ENCODE measurements at regions not wholly inside any gene's neighbourhood (a gene's known extent, or its start where the extent isn't known, plus 50 kb on each side); places are given as distances from the start of the nearest gene placed in this dataset.

DNA sequence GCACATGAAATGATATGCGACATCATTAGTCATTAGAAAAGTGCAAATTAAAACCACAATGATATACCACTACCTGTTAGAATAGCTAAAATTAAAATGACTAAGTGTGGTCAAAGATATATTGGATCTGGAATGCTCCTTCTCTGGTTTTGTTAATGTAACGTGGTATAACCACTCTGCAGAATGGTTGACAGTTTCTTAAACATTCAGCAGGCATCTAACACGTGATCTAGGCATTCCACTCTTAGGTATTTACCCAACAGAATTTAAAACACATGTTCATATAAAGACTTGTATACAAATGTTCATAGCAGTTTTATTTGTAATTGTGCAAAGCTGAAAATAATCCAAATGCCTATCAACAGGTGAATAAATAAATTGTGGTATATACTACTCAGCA lies 165.0 kb upstream of the PLXNA2 start:
- no peak overlapping the region for H3K9ac ChIP-seq (ENCODE audit: low read depth, low read length)
- DNase-seq (no peak), ATAC-seq (ENCODE audit: insufficient read depth, low read depth) (no peak)
- no peaks in the 10 kb centered on the region for H3K4me1 ChIP-seq (ENCODE audit: insufficient read depth, low read length)
- no peak overlapping the region for H2AFZ ChIP-seq (ENCODE audit: low read depth, low read length)
- H3K27me3 ChIP-seq (ENCODE audit: insufficient read depth, low read length, poor library complexity): peaks cover 9% of the 10 kb centered on the region
- H3K27ac ChIP-seq (ENCODE audit: low read length): no peak overlapping the region
- H3K36me3 ChIP-seq (ENCODE audit: insufficient read depth, low read length): no peaks in the 10 kb centered on the region
- TF ChIP-seq, protein P1, sequence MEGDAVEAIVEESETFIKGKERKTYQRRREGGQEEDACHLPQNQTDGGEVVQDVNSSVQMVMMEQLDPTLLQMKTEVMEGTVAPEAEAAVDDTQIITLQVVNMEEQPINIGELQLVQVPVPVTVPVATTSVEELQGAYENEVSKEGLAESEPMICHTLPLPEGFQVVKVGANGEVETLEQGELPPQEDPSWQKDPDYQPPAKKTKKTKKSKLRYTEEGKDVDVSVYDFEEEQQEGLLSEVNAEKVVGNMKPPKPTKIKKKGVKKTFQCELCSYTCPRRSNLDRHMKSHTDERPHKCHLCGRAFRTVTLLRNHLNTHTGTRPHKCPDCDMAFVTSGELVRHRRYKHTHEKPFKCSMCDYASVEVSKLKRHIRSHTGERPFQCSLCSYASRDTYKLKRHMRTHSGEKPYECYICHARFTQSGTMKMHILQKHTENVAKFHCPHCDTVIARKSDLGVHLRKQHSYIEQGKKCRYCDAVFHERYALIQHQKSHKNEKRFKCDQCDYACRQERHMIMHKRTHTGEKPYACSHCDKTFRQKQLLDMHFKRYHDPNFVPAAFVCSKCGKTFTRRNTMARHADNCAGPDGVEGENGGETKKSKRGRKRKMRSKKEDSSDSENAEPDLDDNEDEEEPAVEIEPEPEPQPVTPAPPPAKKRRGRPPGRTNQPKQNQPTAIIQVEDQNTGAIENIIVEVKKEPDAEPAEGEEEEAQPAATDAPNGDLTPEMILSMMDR (IDR thresholded peaks at IDR 0.05; ENCODE audit: borderline replicate concordance, extremely low read depth, low read length, poor library complexity, severe bottlenecking): no peak
- no peak for TF ChIP-seq EZH2 (IDR thresholded peaks at IDR 0.05; ENCODE audit: borderline replicate concordance, low read depth, low read length, severe bottlenecking)
- H4K20me1 ChIP-seq (ENCODE audit: insufficient read depth, low read length): no peaks in the 10 kb centered on the region
- no peaks in the 10 kb centered on the region for H3K79me2 ChIP-seq (ENCODE audit: insufficient read depth, low read length)
- no peak overlapping the region for H3K4me3 ChIP-seq (ENCODE audit: low read depth in 1 of 2, low read length in 2 of 2)
- no peak overlapping the region for H3K4me2 ChIP-seq (ENCODE audit: insufficient read depth, low read length)
- H3K9me3 ChIP-seq (ENCODE audit: insufficient read depth, low read length, severe bottlenecking): no peaks in the 10 kb centered on the region

DNA sequence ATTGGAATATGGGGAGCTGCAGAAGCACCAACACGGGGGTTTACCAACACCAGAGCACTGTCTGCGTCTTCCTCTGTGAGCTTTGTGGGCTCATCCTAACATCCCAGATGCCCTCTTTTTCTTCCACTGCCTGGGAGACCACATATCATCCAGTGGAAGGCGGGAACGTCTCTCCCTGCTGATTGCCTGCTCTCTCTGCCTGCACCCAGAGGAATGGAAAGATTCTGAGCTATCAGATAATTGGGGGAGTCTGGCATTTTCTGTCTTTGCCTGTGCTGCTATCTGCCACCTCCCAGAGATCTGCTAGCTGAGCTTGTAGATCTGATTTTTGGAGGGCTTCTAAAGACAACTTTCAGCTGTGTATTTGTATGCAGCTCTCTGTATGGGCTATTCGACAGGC lies 166.2 kb upstream of the PLXNA2 start:
- H4K20me1 ChIP-seq (ENCODE audit: insufficient read depth, low read length): no peaks in the 10 kb centered on the region
- H3K27me3 ChIP-seq (ENCODE audit: insufficient read depth, low read length, poor library complexity): peaks cover 17% of the 10 kb centered on the region
- no peaks in the 10 kb centered on the region for H3K9me3 ChIP-seq (ENCODE audit: insufficient read depth, low read length, severe bottlenecking)
- DNase-seq (no peak), ATAC-seq (ENCODE audit: insufficient read depth, low read depth) (no peak)
- H3K27ac ChIP-seq (ENCODE audit: low read length): no peak overlapping the region
- no peaks in the 10 kb centered on the region for H3K36me3 ChIP-seq (ENCODE audit: insufficient read depth, low read length)
- no peak overlapping the region for H3K4me3 ChIP-seq (ENCODE audit: low read depth in 1 of 2, low read length in 2 of 2)
- no peak overlapping the region for H3K9ac ChIP-seq (ENCODE audit: low read depth, low read length)
- H3K79me2 ChIP-seq (ENCODE audit: insufficient read depth, low read length): no peaks in the 10 kb centered on the region
- no peak for TF ChIP-seq EZH2 (IDR thresholded peaks at IDR 0.05; ENCODE audit: borderline replicate concordance, low read depth, low read length, severe bottlenecking)
- H3K4me2 ChIP-seq (ENCODE audit: insufficient read depth, low read length): no peak overlapping the region
- H3K4me1 ChIP-seq (ENCODE audit: insufficient read depth, low read length): no peaks in the 10 kb centered on the region
- no peak overlapping the region for H2AFZ ChIP-seq (ENCODE audit: low read depth, low read length)

DNA sequence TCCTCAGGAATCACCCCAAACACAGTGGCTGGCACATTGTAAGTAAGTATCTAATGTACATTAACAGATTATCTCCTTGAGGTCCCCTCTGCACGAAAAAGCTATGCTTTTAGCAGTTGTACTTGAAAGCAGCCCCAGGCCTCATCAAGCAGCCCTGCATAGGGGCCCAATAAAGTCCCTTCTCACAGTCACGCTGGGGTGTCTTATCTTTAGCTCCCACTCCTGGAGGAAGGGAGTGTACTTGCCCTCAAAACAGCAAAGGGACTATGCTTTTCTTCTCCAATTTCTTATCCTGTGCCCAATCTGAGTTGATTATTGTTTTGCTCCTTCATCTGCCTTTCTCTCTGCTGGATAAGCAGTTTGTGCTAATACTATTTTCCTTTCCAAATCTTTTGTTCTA lies 168.8 kb upstream of the PLXNA2 start:
- no peaks in the 10 kb centered on the region for H4K20me1 ChIP-seq (ENCODE audit: insufficient read depth, low read length)
- H3K36me3 ChIP-seq (ENCODE audit: insufficient read depth, low read length): no peaks in the 10 kb centered on the region
- H3K4me1 ChIP-seq (ENCODE audit: insufficient read depth, low read length): no peaks in the 10 kb centered on the region
- H3K79me2 ChIP-seq (ENCODE audit: insufficient read depth, low read length): no peaks in the 10 kb centered on the region
- no peak for DNase-seq
- no peak overlapping the region for H3K4me2 ChIP-seq (ENCODE audit: insufficient read depth, low read length)
- no peak for TF ChIP-seq EZH2 (IDR thresholded peaks at IDR 0.05; ENCODE audit: borderline replicate concordance, low read depth, low read length, severe bottlenecking)
- TF ChIP-seq, protein P1 (IDR thresholded peaks at IDR 0.05; ENCODE audit: borderline replicate concordance, extremely low read depth, low read length, poor library complexity, severe bottlenecking): no peak
- no peak overlapping the region for H2AFZ ChIP-seq (ENCODE audit: low read depth, low read length)
- no peak overlapping the region for H3K9ac ChIP-seq (ENCODE audit: low read depth, low read length)
- no peak for ATAC-seq (ENCODE audit: insufficient read depth, low read depth)
- no peak overlapping the region for H3K4me3 ChIP-seq (ENCODE audit: low read depth in 1 of 2, low read length in 2 of 2)
- H3K27ac ChIP-seq (ENCODE audit: low read length): no peak overlapping the region
- H3K27me3 ChIP-seq (ENCODE audit: insufficient read depth, low read length, poor library complexity): peaks cover 25% of the 10 kb centered on the region
- no peaks in the 10 kb centered on the region for H3K9me3 ChIP-seq (ENCODE audit: insufficient read depth, low read length, severe bottlenecking)

DNA sequence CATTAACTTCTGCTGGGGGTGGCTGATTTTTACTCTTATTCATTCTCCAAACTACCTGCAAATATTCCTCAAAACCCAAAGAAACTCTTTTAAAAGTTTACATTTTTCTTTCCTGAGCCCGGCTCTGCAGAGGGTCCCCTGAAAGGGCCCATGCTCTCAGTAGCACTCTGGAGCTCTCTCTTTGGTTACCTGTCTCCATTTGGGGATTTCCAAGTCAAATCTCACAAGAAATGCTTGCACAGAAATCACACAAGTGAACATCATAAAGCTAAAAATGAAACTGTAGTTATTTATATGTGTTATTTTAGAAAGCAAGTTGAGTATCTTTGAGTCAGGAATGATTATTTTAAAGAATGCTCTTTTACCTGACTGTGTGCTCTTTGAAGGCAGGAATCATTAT lies 174.5 kb upstream of the PLXNA2 start:
- Histone ChIP-seq H3K4me1 (ENCODE audit: insufficient read depth, low read length) (no peaks in the 10 kb centered on the region), H3K9ac (ENCODE audit: low read depth, low read length) (no peak overlapping the region), H2AFZ (ENCODE audit: low read depth, low read length) (no peak overlapping the region), H3K4me3 (ENCODE audit: low read depth in 1 of 2, low read length in 2 of 2) (no peak overlapping the region), H4K20me1 (ENCODE audit: insufficient read depth, low read length) (no peaks in the 10 kb centered on the region), H3K9me3 (ENCODE audit: insufficient read depth, low read length, severe bottlenecking) (no peaks in the 10 kb centered on the region), H3K4me2 (ENCODE audit: insufficient read depth, low read length) (no peak overlapping the region), H3K79me2 (ENCODE audit: insufficient read depth, low read length) (no peaks in the 10 kb centered on the region), H3K27ac (ENCODE audit: low read length) (no peak overlapping the region), H3K36me3 (ENCODE audit: insufficient read depth, low read length) (no peaks in the 10 kb centered on the region), H3K27me3 (ENCODE audit: insufficient read depth, low read length, poor library complexity) (peaks cover 17% of the 10 kb centered on the region)
- DNase-seq (no peak), ATAC-seq (ENCODE audit: insufficient read depth, low read depth) (no peak)
- TF ChIP-seq, protein P1 (IDR thresholded peaks at IDR 0.05; ENCODE audit: borderline replicate concordance, extremely low read depth, low read length, poor library complexity, severe bottlenecking): no peak
- TF ChIP-seq EZH2 (IDR thresholded peaks at IDR 0.05; ENCODE audit: borderline replicate concordance, low read depth, low read length, severe bottlenecking): no peak

Measured in DND-41 (cell line).